Caco-2 (cell line): ENCODE measurements at regions not wholly inside any gene's neighbourhood (a gene's known extent, or its start where the extent isn't known, plus 50 kb on each side); places are given as distances from the start of the nearest gene placed in this dataset.

Experiments
- BruUV-seq: library from RNA; stranded (reverse); fragments of 400-500 nt; replicated peaks from 2 replicates; lab custom pipeline; 2021; lab: Mats Ljungman, UMichigan
- CTCF ChIA-PET: fragments of 300-600 bp; sonication (Branson Sonifier 250); formaldehyde crosslinking; loops from one replicate; lab custom pipeline; 2022; ENCODE audit warnings: antibody characterized with exemption; lab: Charles Lee
- POLR2A ChIA-PET: fragments of 300-600 bp; sonication (Branson Sonifier 250); formaldehyde crosslinking; loops from one replicate; lab custom pipeline; 2022; ENCODE audit warnings: antibody characterized with exemption; lab: Charles Lee
- DNase-seq, 2 experiments: peaks; one replicate each; pipeline versions ENCODE4 v3.0.0 to v3.0.0-alpha.2; 2020 to 2022
- H3K27me3 ChIP-seq: replicated peaks from 2 replicates; pipeline ENCODE4 v1.6.0; 2011; ENCODE audit warnings: low read length; ENCODE audit not compliant: control insufficient read depth, insufficient read depth
- H3K36me3 ChIP-seq: 2 replicates; pipeline ENCODE4 v1.5.1; 2011; ENCODE audit warnings: low read length; ENCODE audit not compliant: control insufficient read depth, insufficient read depth
- H3K4me1 ChIP-seq: fragments of 250-450 bp; sonication (Bioruptor Pico); 2 replicates; pipeline ENCODE4 v1.5.1; 2020; ENCODE audit warnings: mild to moderate bottlenecking
- H3K4me3 ChIP-seq: 2 replicates; pipeline ENCODE4 v1.5.1; 2011; ENCODE audit warnings: low read depth, mild to moderate bottlenecking, control low read depth, low read length
- H3K9me3 ChIP-seq: fragments of 250-450 bp; sonication (Bioruptor Pico); 2 replicates; pipeline ENCODE4 v1.5.1; 2020; ENCODE audit warnings: mild to moderate bottlenecking, moderate library complexity
- H3K27ac Mint-ChIP-seq: one replicate; pipeline ENCODE4 v1.8.0; 2022; ENCODE audit warnings: mixed read lengths; ENCODE audit not compliant: unreplicated experiment
- H3K27me3 Mint-ChIP-seq: one replicate; pipeline ENCODE4 v1.8.0; 2022; ENCODE audit warnings: mixed read lengths; ENCODE audit not compliant: insufficient read depth, unreplicated experiment
- H3K36me3 Mint-ChIP-seq: one replicate; pipeline ENCODE4 v1.8.0; 2022; ENCODE audit warnings: mild to moderate bottlenecking, mixed read lengths; ENCODE audit not compliant: insufficient read depth, unreplicated experiment
- H3K4me1 Mint-ChIP-seq: one replicate; pipeline ENCODE4 v1.8.0; 2022; ENCODE audit warnings: low read depth, mixed read lengths; ENCODE audit not compliant: unreplicated experiment
- H3K4me3 Mint-ChIP-seq: one replicate; pipeline ENCODE4 v1.8.0; 2022; ENCODE audit warnings: mild to moderate bottlenecking, moderate library complexity, mixed read lengths; ENCODE audit not compliant: unreplicated experiment
- H3K9me3 Mint-ChIP-seq: one replicate; pipeline ENCODE4 v1.8.0; 2022; ENCODE audit warnings: mixed read lengths; ENCODE audit not compliant: unreplicated experiment
- intact Hi-C: fragments of 100-400 bp; cut with micrococcal nuclease; formaldehyde crosslinking; loops from one replicate; pipeline ENCODE4 v1.10.0; 2022; ENCODE audit not compliant: unreplicated experiment
- TF ChIP-seq, protein P1 (sequence below), 2 experiments: fragments of 200-600 bp in 1 of 2; IDR thresholded peaks; 1 replicate in 1 of 2; 2 replicates in 1 of 2; pipeline versions ENCODE4 v1.5.1 to v1.8.0; 2011 to 2022; ENCODE audit warnings: antibody characterized with exemption in 1 of 2, control low read depth in 1 of 2, inconsistent platforms in 1 of 2, low read depth in 1 of 2, low read length in 1 of 2, mild to moderate bottlenecking in 1 of 2, moderate library complexity in 1 of 2; ENCODE audit not compliant: insufficient read depth in 1 of 2, severe bottlenecking in 1 of 2, unreplicated experiment in 1 of 2

DNA sequence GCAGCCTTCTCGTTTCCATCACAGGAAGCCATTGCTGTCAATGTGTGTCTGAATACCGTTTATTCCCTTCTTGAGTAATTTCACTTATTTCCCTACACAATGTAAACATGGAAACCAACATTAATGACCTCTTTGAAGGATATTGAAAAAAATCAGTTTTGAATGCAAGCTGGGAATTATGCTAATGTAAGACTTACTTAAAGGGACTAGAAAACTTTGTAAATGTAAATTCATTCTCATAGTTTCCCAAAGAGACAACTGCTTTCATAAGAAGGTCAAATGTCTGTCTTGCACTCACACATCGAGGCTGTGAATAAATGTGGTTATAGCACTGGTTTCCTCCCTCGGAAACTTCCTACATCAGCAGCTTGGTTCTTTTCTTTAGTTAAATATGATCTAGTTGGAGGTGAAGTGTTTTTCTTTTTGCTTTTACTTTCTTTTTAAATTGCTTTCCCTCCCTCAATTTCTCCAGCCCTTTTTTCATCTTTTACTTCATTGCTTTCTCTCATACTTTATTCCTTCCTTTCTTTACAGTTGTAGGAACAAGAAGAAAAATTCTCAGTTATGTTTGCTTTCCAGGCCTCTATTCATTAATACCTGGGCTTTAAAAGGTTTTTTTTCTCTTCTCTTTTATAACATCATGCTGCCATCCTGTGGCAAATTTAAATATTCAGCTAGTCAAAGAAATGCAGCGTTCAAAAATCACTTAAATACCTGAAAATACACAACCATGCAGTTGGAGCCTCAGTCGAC is 108.3 kb downstream of the TNFAIP3 start:
- H3K36me3 ChIP-seq, result no peaks in the 10 kb centered on the region; the same call in 1 of the 2 replicates
- peak overlapping the region; percentile 26 for H3K27ac Mint-ChIP-seq
- intact Hi-C loops, result loop anchor here (1.0 kb wide), 1 partner anchor 270 kb away; no protein-coding TSS in a partner anchor
- H3K9me3 Mint-ChIP-seq, result peaks cover 14% of the 10 kb centered on the region
- H3K9me3 ChIP-seq, result no peaks in the 10 kb centered on the region
- ChIA-PET POLR2A (no interaction called here), CTCF (interaction anchor here (0.5 to 1.5 kb wide), 4 partner anchors 30 to 881 kb away, joined by 3 to 5 read pairs (median 3); no protein-coding TSS in a partner anchor)
- no TSS peak for BruUV-seq
- no peaks in the 10 kb centered on the region for H3K36me3 Mint-ChIP-seq
- no peak overlapping the region for H3K4me3 ChIP-seq
- peaks cover 46% of the 10 kb centered on the region for H3K4me1 ChIP-seq
- DNase-seq, result no peak
- H3K27me3 ChIP-seq, result no peaks in the 10 kb centered on the region
- TF ChIP-seq, protein P1, sequence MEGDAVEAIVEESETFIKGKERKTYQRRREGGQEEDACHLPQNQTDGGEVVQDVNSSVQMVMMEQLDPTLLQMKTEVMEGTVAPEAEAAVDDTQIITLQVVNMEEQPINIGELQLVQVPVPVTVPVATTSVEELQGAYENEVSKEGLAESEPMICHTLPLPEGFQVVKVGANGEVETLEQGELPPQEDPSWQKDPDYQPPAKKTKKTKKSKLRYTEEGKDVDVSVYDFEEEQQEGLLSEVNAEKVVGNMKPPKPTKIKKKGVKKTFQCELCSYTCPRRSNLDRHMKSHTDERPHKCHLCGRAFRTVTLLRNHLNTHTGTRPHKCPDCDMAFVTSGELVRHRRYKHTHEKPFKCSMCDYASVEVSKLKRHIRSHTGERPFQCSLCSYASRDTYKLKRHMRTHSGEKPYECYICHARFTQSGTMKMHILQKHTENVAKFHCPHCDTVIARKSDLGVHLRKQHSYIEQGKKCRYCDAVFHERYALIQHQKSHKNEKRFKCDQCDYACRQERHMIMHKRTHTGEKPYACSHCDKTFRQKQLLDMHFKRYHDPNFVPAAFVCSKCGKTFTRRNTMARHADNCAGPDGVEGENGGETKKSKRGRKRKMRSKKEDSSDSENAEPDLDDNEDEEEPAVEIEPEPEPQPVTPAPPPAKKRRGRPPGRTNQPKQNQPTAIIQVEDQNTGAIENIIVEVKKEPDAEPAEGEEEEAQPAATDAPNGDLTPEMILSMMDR (IDR thresholded peaks at IDR 0.05; ENCODE audit: insufficient read depth in 1 of 2, low read depth in 1 of 2, low read length in 1 of 2, severe bottlenecking in 1 of 2, unreplicated experiment in 1 of 2), result peak in 1 of 2 experiments; percentile 25
- no peaks in the 10 kb centered on the region for H3K27me3 Mint-ChIP-seq
- no peak overlapping the region for H3K4me3 Mint-ChIP-seq
- peaks cover 34% of the 10 kb centered on the region for H3K4me1 Mint-ChIP-seq

GRCh38 chr6:137976430-137976829 is 109.4 kb downstream of the TNFAIP3 start:
- POLR2A ChIA-PET, result no interaction called here
- peaks cover 14% of the 10 kb centered on the region for H3K9me3 Mint-ChIP-seq
- peaks cover 54% of the 10 kb centered on the region for H3K4me1 ChIP-seq
- BruUV-seq, result no TSS peak
- no peaks in the 10 kb centered on the region for H3K9me3 ChIP-seq
- no peak for DNase-seq
- peaks cover 28% of the 10 kb centered on the region for H3K4me1 Mint-ChIP-seq
- no peaks in the 10 kb centered on the region; the same call in 1 of the 2 replicates for H3K36me3 ChIP-seq
- intact Hi-C loops, result no loop called here
- no peaks in the 10 kb centered on the region for H3K27me3 ChIP-seq
- H3K27me3 Mint-ChIP-seq, result no peaks in the 10 kb centered on the region
- H3K4me3 ChIP-seq, result no peak overlapping the region
- H3K27ac Mint-ChIP-seq, result peak overlapping the region; percentile 12
- TF ChIP-seq, protein P1 (IDR thresholded peaks at IDR 0.05; ENCODE audit: insufficient read depth in 1 of 2, low read depth in 1 of 2, low read length in 1 of 2, severe bottlenecking in 1 of 2, unreplicated experiment in 1 of 2), result no peak
- no peak overlapping the region for H3K4me3 Mint-ChIP-seq
- no peaks in the 10 kb centered on the region for H3K36me3 Mint-ChIP-seq
- CTCF ChIA-PET, result interaction anchor here (1.4 kb wide), 1 partner anchor 882 kb away, joined by 3 read pairs; no protein-coding TSS in a partner anchor

DNA sequence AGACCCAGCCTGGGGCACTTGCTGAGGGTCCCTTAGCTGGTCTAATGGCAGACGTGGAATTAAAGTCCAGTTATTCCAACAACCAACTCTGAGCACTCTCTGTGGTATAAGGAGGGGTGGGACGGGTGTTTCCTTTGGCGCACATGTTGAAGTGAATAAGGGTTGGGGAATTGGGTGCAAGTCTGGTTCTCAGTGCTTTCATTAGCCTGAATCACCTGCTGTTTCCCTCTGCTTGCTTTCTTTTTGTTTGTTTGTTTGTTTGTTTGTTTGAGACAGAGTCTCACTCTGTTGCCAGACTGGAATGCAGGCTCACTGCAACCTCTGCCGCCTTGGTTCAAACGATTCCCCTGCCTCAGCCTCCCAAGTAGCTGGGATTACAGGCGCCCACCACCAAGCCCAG is 110.1 kb downstream of the TNFAIP3 start:
- CTCF ChIA-PET, result no interaction called here

More for the DNA sequence above, 110.1 kb downstream of the TNFAIP3 start:
- Histone ChIP-seq H3K4me3 (no peak overlapping the region), H3K36me3 (no peaks in the 10 kb centered on the region), H3K27me3 (no peaks in the 10 kb centered on the region), H3K9me3 (no peaks in the 10 kb centered on the region), H3K4me1 (peaks cover 54% of the 10 kb centered on the region)
- Mint-ChIP-seq H3K27ac (peak overlapping the region; percentile 78), H3K4me3 (no peak overlapping the region), H3K4me1 (peaks cover 28% of the 10 kb centered on the region), H3K9me3 (peaks cover 14% of the 10 kb centered on the region), H3K36me3 (no peaks in the 10 kb centered on the region), H3K27me3 (no peaks in the 10 kb centered on the region)
- POLR2A ChIA-PET, result no interaction called here
- TF ChIP-seq, protein P1 (IDR thresholded peaks at IDR 0.05; ENCODE audit: insufficient read depth in 1 of 2, low read depth in 1 of 2, low read length in 1 of 2, severe bottlenecking in 1 of 2, unreplicated experiment in 1 of 2), result no peak
- BruUV-seq, result no TSS peak
- no peak for DNase-seq
- intact Hi-C loops, result no loop called here
